Activated naive CD4-positive, alpha-beta T cell (primary cell): ENCODE measurements at regions not wholly inside any gene's neighbourhood (a gene's known extent, or its start where the extent isn't known, plus 50 kb on each side); places are given as distances from the start of the nearest gene placed in this dataset.
"Not testable (repeated sequence)": the region's sequence is repeated elsewhere in the genome, so short reads cannot be mapped to it uniquely, and the experiment has no call there.

Source experiments
- DNase-seq, 4 experiments: peaks; one replicate each; lab custom pipeline; 2025; lab: John Stamatoyannopoulos, UW

GRCh38 chr16:86075488-86075785, 176.5 kb downstream of the IRF8 start:
- no peak for DNase-seq

GRCh38 chr16:86075839-86076440, 177.0 kb downstream of the IRF8 start:
- no peak for DNase-seq

- DNase-seq = no peak
Observed at GRCh38 chr16:86076606-86077005, 177.6 kb downstream of the IRF8 start.

- no peak for DNase-seq
Observed at GRCh38 chr16:86077243-86077940, 178.4 kb downstream of the IRF8 start.

GRCh38 chr16:86078121-86078600, 179.2 kb downstream of the IRF8 start:
- DNase-seq = no peak

GRCh38 chr16:86078711-86079110, 179.7 kb downstream of the IRF8 start:
- not testable (repeated sequence) for DNase-seq

GRCh38 chr16:86079255-86079885, 180.4 kb downstream of the IRF8 start:
- DNase-seq = no peak

- no peak for DNase-seq
Observed at GRCh38 chr16:86080131-86080875, 181.3 kb downstream of the IRF8 start.

- no peak for DNase-seq
Observed at GRCh38 chr16:86080982-86081381, 182.0 kb downstream of the IRF8 start.

GRCh38 chr16:86082418-86083030, 183.6 kb downstream of the IRF8 start:
- no peak for DNase-seq

GRCh38 chr16:86083382-86084002, 184.5 kb downstream of the IRF8 start:
- no peak for DNase-seq

GRCh38 chr16:86085161-86085611, 186.2 kb downstream of the IRF8 start:
- no peak for DNase-seq

GRCh38 chr16:86085795-86086194, 186.8 kb downstream of the IRF8 start:
- DNase-seq = no peak

- no peak for DNase-seq
Observed at GRCh38 chr16:86086471-86086870, 187.5 kb downstream of the IRF8 start.

GRCh38 chr16:86087011-86087895, 188.3 kb downstream of the IRF8 start:
- no peak for DNase-seq

- no peak for DNase-seq
Observed at GRCh38 chr16:86087896-86088230, 188.9 kb downstream of the IRF8 start.

- DNase-seq = no peak
Observed at GRCh38 chr16:86088287-86088686, 189.3 kb downstream of the IRF8 start.

- DNase-seq = no peak
Observed at GRCh38 chr16:86088816-86089215, 189.9 kb downstream of the IRF8 start.

GRCh38 chr16:86089334-86089900, 190.5 kb downstream of the IRF8 start:
- DNase-seq = no peak

- no peak for DNase-seq
Observed at GRCh38 chr16:86089991-86090390, 191.0 kb downstream of the IRF8 start.
